RKO (cell line): ENCODE measurements at regions not wholly inside any gene's neighbourhood (a gene's known extent, or its start where the extent isn't known, plus 50 kb on each side); places are given as distances from the start of the nearest gene placed in this dataset.

ENCODE experiments used
- DNase-seq: peaks from one replicate; pipeline ENCODE4 v3.0.0-alpha.2; 2016; ENCODE audit warnings: low spot score

GRCh38 chr16:54362591-54363206 is 76.1 kb upstream of the IRX3 start:
- no peak for DNase-seq

- DNase-seq = no peak
These were observed 74.7 kb upstream of the IRX3 start for GRCh38 chr16:54361246-54361645.

- no peak for DNase-seq
These were observed 74.1 kb upstream of the IRX3 start for GRCh38 chr16:54360681-54361080.

GRCh38 chr16:54359555-54359954 is 73.0 kb upstream of the IRX3 start:
- DNase-seq = no peak

GRCh38 chr16:54359081-54359480 is 72.5 kb upstream of the IRX3 start:
- DNase-seq = no peak

GRCh38 chr16:54356391-54356790 is 69.8 kb upstream of the IRX3 start:
- no peak for DNase-seq

- DNase-seq = no peak
These were observed 68.7 kb upstream of the IRX3 start for GRCh38 chr16:54355251-54355650.

- no peak for DNase-seq
These were observed 66.5 kb upstream of the IRX3 start for GRCh38 chr16:54353097-54353496.

- no peak for DNase-seq
These were observed 64.6 kb upstream of the IRX3 start for GRCh38 chr16:54351171-54351570.

GRCh38 chr16:54347961-54348360 is 61.4 kb upstream of the IRX3 start:
- no peak for DNase-seq

- no peak for DNase-seq
These were observed 59.5 kb upstream of the IRX3 start for GRCh38 chr16:54346041-54346440.

- DNase-seq = no peak
These were observed 58.4 kb upstream of the IRX3 start for GRCh38 chr16:54344646-54345630.

- no peak for DNase-seq
These were observed 56.4 kb upstream of the IRX3 start for GRCh38 chr16:54342966-54343365.

GRCh38 chr16:54341892-54342776 is 55.5 kb upstream of the IRX3 start:
- DNase-seq = no peak

GRCh38 chr16:54340531-54340930 is 53.9 kb upstream of the IRX3 start:
- DNase-seq = no peak

GRCh38 chr16:54336631-54337204 is 50.1 kb upstream of the IRX3 start:
- no peak for DNase-seq
